ENCODE measurements at regions not wholly inside any gene's neighbourhood (a gene's known extent, or its start where the extent isn't known, plus 50 kb on each side); places are given as distances from the start of the nearest gene placed in this dataset.

- no peak for TF ChIP-seq CTCF (IDR thresholded peaks at IDR 0.05)
- TF ChIP-seq POLR2A (IDR thresholded peaks at IDR 0.05): no peak
These were observed 289.7 kb downstream of the BRD1 start for GRCh38 chr22:49538006-49538405.

Data from esophagus squamous epithelium (tissue), 4 donors.